HEK293 (cell line): ENCODE measurements at regions not wholly inside any gene's neighbourhood (a gene's known extent, or its start where the extent isn't known, plus 50 kb on each side); places are given as distances from the start of the nearest gene placed in this dataset.

Experiments used
- ATF2 ChIP-seq: fragments of 450-650 bp; formaldehyde crosslinking; IDR thresholded peaks from 2 replicates; pipeline ENCODE4 v1.5.1; 2016; ENCODE audit warnings: missing biosample characterization, missing genetic modification characterization, low read depth
- BCL11A ChIP-seq: fragments of 450-650 bp; formaldehyde crosslinking; IDR thresholded peaks from 2 replicates; pipeline ENCODE4 v1.5.1; 2016; ENCODE audit warnings: low read depth, missing biosample characterization, missing genetic modification characterization
- GLI2 ChIP-seq: fragments of 450-650 bp; formaldehyde crosslinking; IDR thresholded peaks from 2 replicates; pipeline ENCODE4; 2017; ENCODE audit warnings: missing biosample characterization, missing genetic modification characterization, low read depth, borderline replicate concordance
- HOXA7 ChIP-seq: sonication (generic); formaldehyde crosslinking; IDR thresholded peaks from 2 replicates; pipeline ENCODE4 v1.8.1; 2022; ENCODE audit warnings: missing genetic modification reagents, borderline replicate concordance
- KLF16 ChIP-seq: fragments of 450-650 bp; formaldehyde crosslinking; IDR thresholded peaks from 2 replicates; pipeline ENCODE4 v1.5.1; 2017; ENCODE audit warnings: missing biosample characterization, missing genetic modification characterization
- ZBTB21 ChIP-seq: fragments of 450-650 bp; formaldehyde crosslinking; IDR thresholded peaks from 2 replicates; pipeline ENCODE4 v1.5.1; 2017; ENCODE audit warnings: missing biosample characterization, missing genetic modification characterization
- ZNF10 ChIP-seq: fragments of 450-650 bp; formaldehyde crosslinking; IDR thresholded peaks from 2 replicates; pipeline ENCODE4 v1.5.1; 2017; ENCODE audit warnings: missing biosample characterization, missing genetic modification characterization
- ZNF184 ChIP-seq: fragments of 450-650 bp; IDR thresholded peaks from 2 replicates; pipeline ENCODE4 v1.5.1; 2018; ENCODE audit warnings: missing biosample characterization, mild to moderate bottlenecking, missing genetic modification characterization
- ZNF747 ChIP-seq: fragments of 450-650 bp; formaldehyde crosslinking; IDR thresholded peaks from 2 replicates; pipeline ENCODE4 v1.5.1; 2016; ENCODE audit warnings: missing biosample characterization, missing genetic modification characterization
- ZNF785 ChIP-seq: fragments of 450-650 bp; formaldehyde crosslinking; IDR thresholded peaks from 2 replicates; pipeline ENCODE4 v1.5.1; 2016; ENCODE audit warnings: missing biosample characterization, missing genetic modification characterization
- TF ChIP-seq, protein P1 (sequence below): fragments of 450-650 bp; formaldehyde crosslinking; IDR thresholded peaks from 2 replicates; pipeline ENCODE4 v1.5.1; 2016; ENCODE audit warnings: missing biosample characterization, missing genetic modification characterization
- TF ChIP-seq, protein P2 (sequence below): fragments of 450-650 bp; formaldehyde crosslinking; IDR thresholded peaks from 2 replicates; pipeline ENCODE4 v1.5.1; 2016; ENCODE audit warnings: missing biosample characterization, missing genetic modification characterization

DNA sequence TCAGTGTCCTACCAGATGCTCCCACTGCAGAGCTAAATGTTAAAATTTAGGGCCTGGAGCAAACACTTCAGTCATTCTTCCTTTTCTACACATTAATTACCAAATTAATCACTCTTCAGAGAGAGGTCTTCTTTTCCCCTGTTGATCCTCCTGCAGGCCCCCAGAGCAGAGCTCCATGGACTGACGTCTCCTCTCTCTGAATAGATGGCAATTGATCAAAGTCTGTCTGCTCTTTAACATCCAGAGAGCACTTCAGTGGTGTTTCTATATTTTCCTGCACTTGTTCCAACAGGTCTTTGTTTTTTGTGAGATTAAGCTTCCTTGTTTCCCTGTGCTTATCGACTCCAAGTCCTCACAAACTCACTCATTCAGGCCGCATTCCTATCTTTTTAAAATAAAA lies 239.3 kb downstream of the SIPA1L2 start:
- TF ChIP-seq ZNF10 (tag by site-specific recombination) (no peak), ZNF184 (no peak), BCL11A (tag by site-specific recombination) (no peak), KLF16 (tag by site-specific recombination) (no peak), HOXA7 (CRISPR knock-in tag) (no peak), ZBTB21 (tag by site-specific recombination) (no peak), ZNF785 (tag by site-specific recombination) (no peak), GLI2 (no peak), ZNF747 (tag by site-specific recombination) (no peak), ATF2 (tag by site-specific recombination) (no peak)
- TF ChIP-seq, protein P1, sequence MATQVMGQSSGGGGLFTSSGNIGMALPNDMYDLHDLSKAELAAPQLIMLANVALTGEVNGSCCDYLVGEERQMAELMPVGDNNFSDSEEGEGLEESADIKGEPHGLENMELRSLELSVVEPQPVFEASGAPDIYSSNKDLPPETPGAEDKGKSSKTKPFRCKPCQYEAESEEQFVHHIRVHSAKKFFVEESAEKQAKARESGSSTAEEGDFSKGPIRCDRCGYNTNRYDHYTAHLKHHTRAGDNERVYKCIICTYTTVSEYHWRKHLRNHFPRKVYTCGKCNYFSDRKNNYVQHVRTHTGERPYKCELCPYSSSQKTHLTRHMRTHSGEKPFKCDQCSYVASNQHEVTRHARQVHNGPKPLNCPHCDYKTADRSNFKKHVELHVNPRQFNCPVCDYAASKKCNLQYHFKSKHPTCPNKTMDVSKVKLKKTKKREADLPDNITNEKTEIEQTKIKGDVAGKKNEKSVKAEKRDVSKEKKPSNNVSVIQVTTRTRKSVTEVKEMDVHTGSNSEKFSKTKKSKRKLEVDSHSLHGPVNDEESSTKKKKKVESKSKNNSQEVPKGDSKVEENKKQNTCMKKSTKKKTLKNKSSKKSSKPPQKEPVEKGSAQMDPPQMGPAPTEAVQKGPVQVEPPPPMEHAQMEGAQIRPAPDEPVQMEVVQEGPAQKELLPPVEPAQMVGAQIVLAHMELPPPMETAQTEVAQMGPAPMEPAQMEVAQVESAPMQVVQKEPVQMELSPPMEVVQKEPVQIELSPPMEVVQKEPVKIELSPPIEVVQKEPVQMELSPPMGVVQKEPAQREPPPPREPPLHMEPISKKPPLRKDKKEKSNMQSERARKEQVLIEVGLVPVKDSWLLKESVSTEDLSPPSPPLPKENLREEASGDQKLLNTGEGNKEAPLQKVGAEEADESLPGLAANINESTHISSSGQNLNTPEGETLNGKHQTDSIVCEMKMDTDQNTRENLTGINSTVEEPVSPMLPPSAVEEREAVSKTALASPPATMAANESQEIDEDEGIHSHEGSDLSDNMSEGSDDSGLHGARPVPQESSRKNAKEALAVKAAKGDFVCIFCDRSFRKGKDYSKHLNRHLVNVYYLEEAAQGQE (tag by site-specific recombination), result no peak
- TF ChIP-seq, protein P2, sequence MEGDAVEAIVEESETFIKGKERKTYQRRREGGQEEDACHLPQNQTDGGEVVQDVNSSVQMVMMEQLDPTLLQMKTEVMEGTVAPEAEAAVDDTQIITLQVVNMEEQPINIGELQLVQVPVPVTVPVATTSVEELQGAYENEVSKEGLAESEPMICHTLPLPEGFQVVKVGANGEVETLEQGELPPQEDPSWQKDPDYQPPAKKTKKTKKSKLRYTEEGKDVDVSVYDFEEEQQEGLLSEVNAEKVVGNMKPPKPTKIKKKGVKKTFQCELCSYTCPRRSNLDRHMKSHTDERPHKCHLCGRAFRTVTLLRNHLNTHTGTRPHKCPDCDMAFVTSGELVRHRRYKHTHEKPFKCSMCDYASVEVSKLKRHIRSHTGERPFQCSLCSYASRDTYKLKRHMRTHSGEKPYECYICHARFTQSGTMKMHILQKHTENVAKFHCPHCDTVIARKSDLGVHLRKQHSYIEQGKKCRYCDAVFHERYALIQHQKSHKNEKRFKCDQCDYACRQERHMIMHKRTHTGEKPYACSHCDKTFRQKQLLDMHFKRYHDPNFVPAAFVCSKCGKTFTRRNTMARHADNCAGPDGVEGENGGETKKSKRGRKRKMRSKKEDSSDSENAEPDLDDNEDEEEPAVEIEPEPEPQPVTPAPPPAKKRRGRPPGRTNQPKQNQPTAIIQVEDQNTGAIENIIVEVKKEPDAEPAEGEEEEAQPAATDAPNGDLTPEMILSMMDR (tag by site-specific recombination), result no peak
